Astrocyte (in vitro differentiated cells and primary cell): ENCODE measurements at regions not wholly inside any gene's neighbourhood (a gene's known extent, or its start where the extent isn't known, plus 50 kb on each side); places are given as distances from the start of the nearest gene placed in this dataset.

Source experiments
- DNase-seq: peaks from one replicate; pipeline ENCODE4 v3.0.0-alpha.2; 2010; ENCODE audit warnings: low read depth
- FAIRE-seq: peaks from 2 replicates; lab custom pipeline; 2011; peaks lifted over from hg19 to GRCh38; lab: Jason Lieb, UNC
- H2AFZ ChIP-seq: 2 replicates; pipeline ENCODE4 v1.6.0; 2012; ENCODE audit warnings: low read depth, low read length, inconsistent platforms
- H3K27ac ChIP-seq: 2 replicates; pipeline ENCODE4 v1.5.1; 2011; ENCODE audit warnings: low read depth, low read length, inconsistent platforms
- H3K27me3 ChIP-seq: 2 replicates; pipeline ENCODE4 v1.6.0; 2011; ENCODE audit warnings: low read length, inconsistent platforms; ENCODE audit not compliant: insufficient read depth
- H3K36me3 ChIP-seq: 2 replicates; pipeline ENCODE4 v1.5.1; 2011; ENCODE audit warnings: low read length, inconsistent platforms; ENCODE audit not compliant: insufficient read depth
- H3K4me1 ChIP-seq: 2 replicates; pipeline ENCODE4 v1.5.1; 2011; ENCODE audit warnings: low read length, inconsistent platforms; ENCODE audit not compliant: insufficient read depth
- H3K4me2 ChIP-seq: 2 replicates; pipeline ENCODE4 v1.6.0; 2012; ENCODE audit warnings: low read length, inconsistent platforms
- H3K4me3 ChIP-seq: 2 replicates; pipeline ENCODE4 v1.5.1; 2011; ENCODE audit warnings: low read depth, mild to moderate bottlenecking, low read length, inconsistent platforms; ENCODE audit not compliant: insufficient read depth
- H3K79me2 ChIP-seq: 2 replicates; pipeline ENCODE4 v1.6.0; 2012; ENCODE audit warnings: mild to moderate bottlenecking, low read length, inconsistent platforms; ENCODE audit not compliant: insufficient read depth
- H3K9ac ChIP-seq: 2 replicates; pipeline ENCODE4 v1.6.0; 2012; ENCODE audit warnings: mild to moderate bottlenecking, low read length, inconsistent platforms
- H3K9me3 ChIP-seq: 2 replicates; pipeline ENCODE4 v1.5.1; 2012; ENCODE audit warnings: low read depth, mild to moderate bottlenecking, low read length, inconsistent platforms; ENCODE audit not compliant: insufficient read depth
- H4K20me1 ChIP-seq: 2 replicates; pipeline ENCODE4 v1.6.0; 2012; ENCODE audit warnings: low read length, inconsistent platforms; ENCODE audit not compliant: insufficient read depth
- H3K27ac Mint-ChIP-seq: one replicate; pipeline ENCODE4 v1.8.0; 2021; ENCODE audit warnings: mild to moderate bottlenecking, mixed read lengths; ENCODE audit not compliant: unreplicated experiment
- H3K27me3 Mint-ChIP-seq: one replicate; pipeline ENCODE4 v1.8.0; 2021; ENCODE audit warnings: low read depth, mixed read lengths; ENCODE audit not compliant: unreplicated experiment
- H3K36me3 Mint-ChIP-seq: one replicate; pipeline ENCODE4 v1.8.0; 2021; ENCODE audit warnings: low read depth, mixed read lengths; ENCODE audit not compliant: unreplicated experiment
- H3K4me1 Mint-ChIP-seq: one replicate; pipeline ENCODE4 v1.8.0; 2021; ENCODE audit warnings: low read depth, mixed read lengths; ENCODE audit not compliant: unreplicated experiment
- H3K4me3 Mint-ChIP-seq: one replicate; pipeline ENCODE4 v1.8.0; 2021; ENCODE audit warnings: mild to moderate bottlenecking, moderate library complexity, mixed read lengths; ENCODE audit not compliant: unreplicated experiment
- H3K9me3 Mint-ChIP-seq: one replicate; pipeline ENCODE4 v1.8.0; 2021; ENCODE audit warnings: mild to moderate bottlenecking, mixed read lengths; ENCODE audit not compliant: unreplicated experiment
- EZH2 ChIP-seq: IDR thresholded peaks from 2 replicates; pipeline ENCODE4 v1.6.1; 2012; ENCODE audit warnings: mild to moderate bottlenecking, low read length, inconsistent platforms; ENCODE audit not compliant: insufficient read depth
- TF ChIP-seq, protein P1 (sequence below): IDR thresholded peaks from 2 replicates; pipeline ENCODE4 v1.5.1; 2011; ENCODE audit warnings: low read depth, mild to moderate bottlenecking, inconsistent platforms, low read length, moderate library complexity; ENCODE audit not compliant: insufficient read depth

DNA sequence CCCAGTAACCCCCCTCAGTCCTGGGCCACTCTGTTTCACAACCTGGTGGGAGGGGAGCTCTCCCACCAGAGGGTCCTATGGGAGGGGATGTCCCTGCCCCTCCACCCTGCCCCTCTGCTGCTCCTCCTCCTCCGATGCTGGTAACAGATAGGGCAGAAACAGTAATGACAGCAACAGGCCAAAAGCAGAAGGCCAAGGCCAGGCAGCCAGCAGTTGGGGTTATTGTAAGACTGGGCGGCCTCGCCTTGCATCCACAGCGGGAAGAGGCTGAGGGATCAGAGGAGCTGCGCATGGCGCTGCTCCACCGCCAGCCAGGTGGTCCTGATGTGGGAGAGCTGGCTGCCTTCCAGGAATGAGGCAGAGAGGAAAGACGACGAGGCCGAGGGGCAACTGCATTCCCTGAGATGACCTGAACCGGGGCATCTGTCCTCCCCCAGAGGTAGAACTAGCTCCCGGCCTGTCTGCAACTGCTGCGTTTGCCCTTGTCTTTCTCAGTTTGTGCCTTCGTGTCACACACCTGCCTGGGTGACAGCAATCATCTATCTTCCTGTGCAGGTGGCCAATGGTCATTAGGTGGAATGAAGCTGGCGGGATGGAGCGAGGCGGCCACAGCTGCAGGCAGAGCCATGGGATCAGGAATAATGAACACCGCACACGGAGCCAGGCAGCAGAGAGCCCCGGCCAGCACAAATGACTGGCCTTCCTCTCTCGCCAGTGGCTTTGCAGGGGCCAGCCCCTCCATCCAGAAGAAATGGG is 54.0 kb upstream of the CACUL1 start:
- Mint-ChIP-seq H3K4me1 (no peaks in the 10 kb centered on the region), H3K27me3 (peaks cover 20% of the 10 kb centered on the region), H3K4me3 (no peak overlapping the region), H3K9me3 (no peaks in the 10 kb centered on the region), H3K27ac (no peak overlapping the region), H3K36me3 (no peaks in the 10 kb centered on the region)
- Histone ChIP-seq H2AFZ (no peak overlapping the region), H4K20me1 (no peaks in the 10 kb centered on the region), H3K36me3 (no peaks in the 10 kb centered on the region), H3K4me3 (no peak overlapping the region), H3K4me1 (no peaks in the 10 kb centered on the region), H3K9ac (no peak overlapping the region), H3K4me2 (no peak overlapping the region), H3K27me3 (no peaks in the 10 kb centered on the region), H3K9me3 (no peaks in the 10 kb centered on the region), H3K27ac (no peak overlapping the region), H3K79me2 (no peaks in the 10 kb centered on the region)
- FAIRE-seq (no peak), DNase-seq (no peak)
- TF ChIP-seq, protein P1, sequence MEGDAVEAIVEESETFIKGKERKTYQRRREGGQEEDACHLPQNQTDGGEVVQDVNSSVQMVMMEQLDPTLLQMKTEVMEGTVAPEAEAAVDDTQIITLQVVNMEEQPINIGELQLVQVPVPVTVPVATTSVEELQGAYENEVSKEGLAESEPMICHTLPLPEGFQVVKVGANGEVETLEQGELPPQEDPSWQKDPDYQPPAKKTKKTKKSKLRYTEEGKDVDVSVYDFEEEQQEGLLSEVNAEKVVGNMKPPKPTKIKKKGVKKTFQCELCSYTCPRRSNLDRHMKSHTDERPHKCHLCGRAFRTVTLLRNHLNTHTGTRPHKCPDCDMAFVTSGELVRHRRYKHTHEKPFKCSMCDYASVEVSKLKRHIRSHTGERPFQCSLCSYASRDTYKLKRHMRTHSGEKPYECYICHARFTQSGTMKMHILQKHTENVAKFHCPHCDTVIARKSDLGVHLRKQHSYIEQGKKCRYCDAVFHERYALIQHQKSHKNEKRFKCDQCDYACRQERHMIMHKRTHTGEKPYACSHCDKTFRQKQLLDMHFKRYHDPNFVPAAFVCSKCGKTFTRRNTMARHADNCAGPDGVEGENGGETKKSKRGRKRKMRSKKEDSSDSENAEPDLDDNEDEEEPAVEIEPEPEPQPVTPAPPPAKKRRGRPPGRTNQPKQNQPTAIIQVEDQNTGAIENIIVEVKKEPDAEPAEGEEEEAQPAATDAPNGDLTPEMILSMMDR: no peak
- no peak for TF ChIP-seq EZH2

DNA sequence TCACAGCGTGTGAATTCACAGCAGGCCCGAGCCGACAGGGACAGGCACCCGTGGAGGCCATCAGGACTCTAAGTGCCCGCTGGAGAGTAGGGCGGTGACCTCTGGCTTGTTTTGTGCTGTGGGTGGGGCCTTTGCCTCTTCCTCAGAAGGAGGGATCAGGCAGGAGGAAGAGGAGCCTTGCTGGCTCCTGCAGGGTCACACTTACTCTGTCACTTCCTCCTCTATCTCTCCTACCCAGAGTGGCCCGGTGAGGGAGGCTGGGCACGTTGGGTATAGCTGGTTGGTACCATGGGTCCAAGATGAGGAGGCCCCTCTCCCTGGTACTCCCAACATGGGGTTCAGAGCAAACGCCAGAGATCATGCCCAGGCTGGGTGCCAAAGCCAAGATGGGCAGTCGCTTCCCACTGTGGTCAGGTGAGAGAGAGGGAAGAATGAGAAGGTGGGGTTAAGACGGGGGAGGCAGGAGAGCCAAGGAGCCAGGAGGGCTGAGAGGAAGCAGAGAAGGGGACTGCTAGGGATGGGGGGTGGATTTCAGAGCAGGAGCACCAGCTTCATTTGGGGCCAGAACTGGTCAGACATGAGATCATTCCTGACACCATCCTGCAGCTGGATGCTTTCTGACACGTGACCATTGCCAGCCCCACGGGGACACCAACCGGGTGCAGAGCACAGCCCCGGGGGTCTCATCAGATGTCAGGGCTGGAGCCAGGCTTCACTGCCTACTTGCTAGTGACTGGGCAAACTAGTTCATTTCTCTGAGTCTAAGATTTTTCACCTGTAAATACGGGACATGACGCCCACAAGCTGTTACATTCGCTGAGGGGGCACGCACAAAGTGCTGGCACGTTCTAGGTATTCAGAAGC is 54.8 kb upstream of the CACUL1 start:
- no peaks in the 10 kb centered on the region for H3K4me1 Mint-ChIP-seq
- Histone ChIP-seq H3K9ac (no peak overlapping the region), H4K20me1 (no peaks in the 10 kb centered on the region), H3K9me3 (no peaks in the 10 kb centered on the region), H3K27ac (no peak overlapping the region), H3K4me1 (no peaks in the 10 kb centered on the region), H2AFZ (no peak overlapping the region), H3K36me3 (no peaks in the 10 kb centered on the region), H3K27me3 (no peaks in the 10 kb centered on the region), H3K4me3 (no peak overlapping the region), H3K79me2 (no peaks in the 10 kb centered on the region), H3K4me2 (no peak overlapping the region)
- FAIRE-seq (no peak), DNase-seq (no peak)
- TF ChIP-seq EZH2: no peak
- TF ChIP-seq, protein P1: no peak
- no peak overlapping the region for H3K27ac Mint-ChIP-seq
- no peaks in the 10 kb centered on the region for H3K9me3 Mint-ChIP-seq
- H3K36me3 Mint-ChIP-seq: no peaks in the 10 kb centered on the region
- H3K4me3 Mint-ChIP-seq: no peak overlapping the region
- H3K27me3 Mint-ChIP-seq: peaks cover 22% of the 10 kb centered on the region
